ENCODE measurements at regions not wholly inside any gene's neighbourhood (a gene's known extent, or its start where the extent isn't known, plus 50 kb on each side); places are given as distances from the start of the nearest gene placed in this dataset.
"Not testable (repeated sequence)": the region's sequence is repeated elsewhere in the genome, so short reads cannot be mapped to it uniquely, and the experiment has no call there.

DNA sequence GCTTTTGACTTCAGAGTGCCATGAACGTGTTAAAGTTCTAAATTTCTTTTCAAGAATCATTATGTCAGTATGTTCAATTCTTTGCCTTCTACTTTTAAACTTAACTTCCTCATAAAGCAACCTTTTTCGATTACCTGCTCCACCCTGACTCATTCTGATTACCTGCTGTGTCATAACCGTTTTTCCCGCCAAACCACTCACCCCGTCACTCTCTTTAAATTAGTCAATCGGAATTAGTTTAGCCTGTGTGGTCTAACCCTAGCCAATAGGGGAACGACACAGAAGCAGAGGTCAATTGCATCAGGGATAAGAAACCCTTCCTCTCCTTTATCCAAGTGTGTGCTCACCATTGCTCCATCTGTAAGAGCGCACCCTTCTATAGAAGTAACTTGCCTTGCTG, 482.7 kb downstream of the CD83 start:
- TF ChIP-seq, protein P1, sequence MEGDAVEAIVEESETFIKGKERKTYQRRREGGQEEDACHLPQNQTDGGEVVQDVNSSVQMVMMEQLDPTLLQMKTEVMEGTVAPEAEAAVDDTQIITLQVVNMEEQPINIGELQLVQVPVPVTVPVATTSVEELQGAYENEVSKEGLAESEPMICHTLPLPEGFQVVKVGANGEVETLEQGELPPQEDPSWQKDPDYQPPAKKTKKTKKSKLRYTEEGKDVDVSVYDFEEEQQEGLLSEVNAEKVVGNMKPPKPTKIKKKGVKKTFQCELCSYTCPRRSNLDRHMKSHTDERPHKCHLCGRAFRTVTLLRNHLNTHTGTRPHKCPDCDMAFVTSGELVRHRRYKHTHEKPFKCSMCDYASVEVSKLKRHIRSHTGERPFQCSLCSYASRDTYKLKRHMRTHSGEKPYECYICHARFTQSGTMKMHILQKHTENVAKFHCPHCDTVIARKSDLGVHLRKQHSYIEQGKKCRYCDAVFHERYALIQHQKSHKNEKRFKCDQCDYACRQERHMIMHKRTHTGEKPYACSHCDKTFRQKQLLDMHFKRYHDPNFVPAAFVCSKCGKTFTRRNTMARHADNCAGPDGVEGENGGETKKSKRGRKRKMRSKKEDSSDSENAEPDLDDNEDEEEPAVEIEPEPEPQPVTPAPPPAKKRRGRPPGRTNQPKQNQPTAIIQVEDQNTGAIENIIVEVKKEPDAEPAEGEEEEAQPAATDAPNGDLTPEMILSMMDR (IDR thresholded peaks at IDR 0.05) = not testable (repeated sequence)
- not testable (repeated sequence) for TF ChIP-seq POLR2AphosphoS5 (IDR thresholded peaks at IDR 0.05); POLR2A (IDR thresholded peaks at IDR 0.05); EP300 (IDR thresholded peaks at IDR 0.05; ENCODE audit: low read depth)
